GM18868 (cell line): ENCODE measurements at regions not wholly inside any gene's neighbourhood (a gene's known extent, or its start where the extent isn't known, plus 50 kb on each side); places are given as distances from the start of the nearest gene placed in this dataset.
A peak's percentile ranks its signal among the peaks of the same experiment; 100 is the strongest.

Source experiments
- ATAC-seq: cut with Tn5 transposase; IDR thresholded peaks from one replicate; pipeline ENCODE4 v1.9.1; 2021; ENCODE audit warnings: mild to moderate bottlenecking, moderate library complexity; ENCODE audit not compliant: unreplicated experiment

GRCh38 chr21:17987382-17988101, 168.4 kb upstream of the C21orf91 start:
- no peak for ATAC-seq

GRCh38 chr21:17981060-17981740, 162.0 kb upstream of the C21orf91 start:
- ATAC-seq = no peak

GRCh38 chr21:17979763-17980162, 160.6 kb upstream of the C21orf91 start:
- ATAC-seq = no peak

- no peak for ATAC-seq
These were observed 159.7 kb upstream of the C21orf91 start for GRCh38 chr21:17978895-17979294.

- ATAC-seq = no peak
These were observed 157.5 kb upstream of the C21orf91 start for GRCh38 chr21:17976691-17977090.

GRCh38 chr21:17976139-17976538, 157.0 kb upstream of the C21orf91 start:
- no peak for ATAC-seq

GRCh38 chr21:17967319-17967718, 148.2 kb upstream of the C21orf91 start:
- ATAC-seq = no peak

GRCh38 chr21:17964716-17965115, 145.6 kb upstream of the C21orf91 start:
- no peak for ATAC-seq

GRCh38 chr21:17964199-17964598, 145.0 kb upstream of the C21orf91 start:
- no peak for ATAC-seq

- ATAC-seq = no peak
These were observed 131.4 kb upstream of the C21orf91 start for GRCh38 chr21:17950591-17950990.

- no peak for ATAC-seq
These were observed 130.3 kb upstream of the C21orf91 start for GRCh38 chr21:17949421-17949820.

GRCh38 chr21:17947531-17947930, 128.4 kb upstream of the C21orf91 start:
- ATAC-seq = no peak

- peak; percentile 75 for ATAC-seq
These were observed 111.9 kb upstream of the C21orf91 start for GRCh38 chr21:17931080-17931479.

- ATAC-seq = no peak
These were observed 110.9 kb upstream of the C21orf91 start for GRCh38 chr21:17930093-17930492.

- ATAC-seq = no peak
These were observed 110.4 kb upstream of the C21orf91 start for GRCh38 chr21:17929510-17929909.

- ATAC-seq = no peak
These were observed 106.7 kb upstream of the C21orf91 start for GRCh38 chr21:17925899-17926298.

- peak; percentile 94 for ATAC-seq
These were observed 105.9 kb upstream of the C21orf91 start for GRCh38 chr21:17925000-17925610.

GRCh38 chr21:17921579-17922530, 102.7 kb upstream of the C21orf91 start:
- ATAC-seq = no peak

GRCh38 chr21:17915976-17916375, 96.8 kb upstream of the C21orf91 start:
- ATAC-seq = no peak

- no peak for ATAC-seq
These were observed 92.5 kb upstream of the C21orf91 start for GRCh38 chr21:17911628-17912027.
